ENCODE measurements at regions not wholly inside any gene's neighbourhood (a gene's known extent, or its start where the extent isn't known, plus 50 kb on each side); places are given as distances from the start of the nearest gene placed in this dataset.

GRCh38 chr12:72829838-72830237 lies 557.7 kb downstream of the TRHDE start:
- TF ChIP-seq CTCF (conservative IDR thresholded peaks at IDR 0.05) (no peak), EZH2 (IDR thresholded peaks at IDR 0.05; ENCODE audit: low read depth) (no peak)
